HCT116 (cell line): ENCODE measurements at regions not wholly inside any gene's neighbourhood (a gene's known extent, or its start where the extent isn't known, plus 50 kb on each side); places are given as distances from the start of the nearest gene placed in this dataset.
A peak's percentile ranks its signal among the peaks of the same experiment; 100 is the strongest.

Source experiments
- ATAC-seq: fragments of 200-7000 bp; cut with Tn5 transposase; 2 replicates; pipeline ENCODE4 v1.9.1; 2020; ENCODE audit warnings: mild to moderate bottlenecking, moderate library complexity
- BruUV-seq: library from RNA; stranded (reverse); fragments of 400-500 nt; replicated peaks from 2 replicates; lab custom pipeline; 2021; lab: Mats Ljungman, UMichigan
- CTCF ChIA-PET: fragments of 300-600 bp; sonication (Branson Sonifier 250); formaldehyde crosslinking; loops from one replicate; lab custom pipeline; 2021; ENCODE audit warnings: antibody characterized with exemption; lab: Charles Lee
- POLR2A ChIA-PET: fragments of 300-600, 350-600 bp; sonication (Branson Sonifier 250); formaldehyde crosslinking; loops from one replicate; lab custom pipeline; 2021; ENCODE audit warnings: antibody characterized with exemption; lab: Charles Lee
- RAD21 ChIA-PET, 2 experiments: fragments of 300-600 bp; sonication (Branson Sonifier 250); formaldehyde crosslinking; loops; one replicate each; lab custom pipeline; 2023; ENCODE audit warnings: low total read pairs in 2 of 2; ENCODE audit not compliant: uncharacterized antibody in 2 of 2, unreplicated experiment in 2 of 2, low non-redundant PET in 1 of 2; lab: Charles Lee
- DNase-seq: peaks from one replicate; pipeline ENCODE4 v3.0.0-alpha.2; 2010; ENCODE audit warnings: low read depth, low spot score
- H2AFZ ChIP-seq: fragments of 200-600 bp; shearing (Covaris generic), sonication (generic); 2 replicates; pipeline ENCODE4 v1.6.1; 2017; ENCODE audit warnings: low read depth, mixed run types, mixed read lengths, antibody characterized with exemption, low read length; ENCODE audit not compliant: poor library complexity, severe bottlenecking
- H3K27ac ChIP-seq: 2 replicates; pipeline ENCODE4 v1.5.1; 2012; ENCODE audit warnings: low read depth, low read length
- H3K27me3 ChIP-seq: fragments of 200-600 bp; sonication (generic); 2 replicates; pipeline ENCODE4 v1.6.1; 2016; ENCODE audit warnings: mixed run types, low read length, mixed read lengths; ENCODE audit not compliant: insufficient read depth
- H3K36me3 ChIP-seq, 2 experiments: fragments of 200-500 bp in 1 of 2; fragments of 200-600 bp in 1 of 2; sonication (Bioruptor generic) in 1 of 2; sonication (generic) in 1 of 2; 2 replicates each; pipeline versions ENCODE4 v1.5.1 to v1.6.1; 2014 to 2016; ENCODE audit warnings: low read length in 2 of 2, inconsistent platforms in 1 of 2, mixed read lengths in 1 of 2, mixed run types in 1 of 2; ENCODE audit not compliant: insufficient read depth in 2 of 2, control insufficient read depth in 1 of 2
- H3K4me1 ChIP-seq, 2 experiments: fragments of 200-600 bp in 1 of 2; sonication (generic) in 1 of 2; 2 replicates each; pipeline versions ENCODE4 v1.5.1 to v1.6.1; 2012 to 2017; ENCODE audit warnings: low read length in 2 of 2, inconsistent platforms in 1 of 2, mild to moderate bottlenecking in 1 of 2, mixed read lengths in 1 of 2, mixed run types in 1 of 2, moderate library complexity in 1 of 2; ENCODE audit not compliant: insufficient read depth in 2 of 2, control insufficient read depth in 1 of 2
- H3K4me2 ChIP-seq: fragments of 200-600 bp; sonication (generic); 2 replicates; pipeline ENCODE4 v1.6.1; 2017; ENCODE audit warnings: mixed run types, low read length, mixed read lengths
- H3K4me3 ChIP-seq, 2 experiments: fragments of 200-600 bp in 1 of 2; sonication (generic) in 1 of 2; replicated peaks in 1 of 2; 2 replicates each; pipeline ENCODE4 v1.5.1; 2011 to 2016; ENCODE audit warnings: low read length in 2 of 2, control low read depth in 1 of 2, low read depth in 1 of 2, mild to moderate bottlenecking in 1 of 2, mixed read lengths in 1 of 2, mixed run types in 1 of 2
- H3K79me2 ChIP-seq: fragments of 200-600 bp; sonication (generic); 2 replicates; pipeline ENCODE4 v1.6.1; 2017; ENCODE audit warnings: mild to moderate bottlenecking, mixed run types, low read length, moderate library complexity, mixed read lengths; ENCODE audit not compliant: insufficient read depth
- H3K9ac ChIP-seq: fragments of 200-600 bp; sonication (generic); 2 replicates; pipeline ENCODE4 v1.6.1; 2016; ENCODE audit warnings: low read length, mixed read lengths
- H3K9me2 ChIP-seq: fragments of 200-600 bp; sonication (generic), shearing (Covaris generic); 2 replicates; pipeline ENCODE4 v1.6.1; 2017; ENCODE audit warnings: mixed run types, mild to moderate bottlenecking, moderate library complexity; ENCODE audit not compliant: insufficient read depth
- H3K9me3 ChIP-seq, 2 experiments: fragments of 200-500 bp in 1 of 2; fragments of 200-600 bp in 1 of 2; sonication (Bioruptor generic) in 1 of 2; sonication (generic) in 1 of 2; 2 replicates each; pipeline ENCODE4 v1.6.1; 2014 to 2017; ENCODE audit warnings: low read length in 2 of 2, mixed read lengths in 2 of 2, inconsistent platforms in 1 of 2, low read depth in 1 of 2, mild to moderate bottlenecking in 1 of 2, mixed run types in 1 of 2, moderate library complexity in 1 of 2; ENCODE audit not compliant: control insufficient read depth in 1 of 2, insufficient read depth in 1 of 2
- H4K20me1 ChIP-seq: fragments of 200-600 bp; sonication (generic), shearing (Covaris generic); 2 replicates; pipeline ENCODE4 v1.6.1; 2017; ENCODE audit warnings: mixed run types, mild to moderate bottlenecking, moderate library complexity; ENCODE audit not compliant: insufficient read depth
- CBX3 ChIP-seq: IDR thresholded peaks from 2 replicates; pipeline ENCODE4 v1.6.1; 2012; ENCODE audit warnings: low read depth
- CEBPB ChIP-seq: IDR thresholded peaks from 2 replicates; pipeline ENCODE4 v1.6.1; 2012; ENCODE audit warnings: low read depth
- JUND ChIP-seq: IDR thresholded peaks from 2 replicates; pipeline ENCODE4 v1.6.1; 2012
- POLR2A ChIP-seq: IDR thresholded peaks from 2 replicates; pipeline ENCODE4 v1.7.0; 2011; ENCODE audit warnings: borderline replicate concordance; ENCODE audit not compliant: insufficient read depth, insufficient read length; ENCODE audit errors: extremely low read depth
- POLR2AphosphoS5 ChIP-seq: IDR thresholded peaks from 2 replicates; pipeline ENCODE4 v1.6.1; 2011; ENCODE audit warnings: mild to moderate bottlenecking, low read depth, low read length, moderate library complexity
- RAD21 ChIP-seq: IDR thresholded peaks from 2 replicates; pipeline ENCODE4 v1.6.1; 2012; ENCODE audit warnings: low read depth, mild to moderate bottlenecking
- SP1 ChIP-seq: IDR thresholded peaks from 2 replicates; pipeline ENCODE4 v1.6.1; 2012; ENCODE audit warnings: low read depth
- SRF ChIP-seq: IDR thresholded peaks from 2 replicates; pipeline ENCODE4 v1.6.1; 2012; ENCODE audit warnings: low read depth
- TCF7L2 ChIP-seq: IDR thresholded peaks from 2 replicates; pipeline ENCODE4 v1.7.0; 2011; ENCODE audit warnings: borderline replicate concordance, inconsistent platforms; ENCODE audit not compliant: insufficient read depth, insufficient read length; ENCODE audit errors: extremely low read depth
- YY1 ChIP-seq: IDR thresholded peaks from 2 replicates; pipeline ENCODE4 v1.6.1; 2011; ENCODE audit warnings: low read length, low read depth, moderate library complexity, mild to moderate bottlenecking; ENCODE audit not compliant: insufficient replicate concordance; ENCODE audit errors: extremely low read depth
- ZFX ChIP-seq: fragments of 450-650 bp; IDR thresholded peaks from 2 replicates; pipeline ENCODE4 v1.6.1; 2017
- intact Hi-C: fragments of 100-400 bp; cut with micrococcal nuclease; formaldehyde crosslinking; loops from 2 replicates; pipeline ENCODE4 v1.10.0; 2022
- TF ChIP-seq, protein P1 (sequence below): IDR thresholded peaks from 2 replicates; pipeline ENCODE4 v1.6.1; 2012; ENCODE audit warnings: low read depth
- TF ChIP-seq, protein P2 (sequence below): IDR thresholded peaks from 2 replicates; pipeline ENCODE4 v1.6.1; 2011; ENCODE audit warnings: mild to moderate bottlenecking, low read length, moderate library complexity; ENCODE audit not compliant: insufficient replicate concordance; ENCODE audit errors: extremely low read depth
- TF ChIP-seq, protein P3 (sequence below): IDR thresholded peaks from 2 replicates; pipeline ENCODE4 v1.6.1; 2012
- TF ChIP-seq, protein P4 (sequence below), 3 experiments: fragments of 200-600 bp in 1 of 3; sonication (generic) in 1 of 3; IDR thresholded peaks in 2 of 3; conservative IDR thresholded peaks in 1 of 3; 2 replicates each; pipeline ENCODE4 v1.5.1; 2012 to 2017; ENCODE audit warnings: low read depth in 2 of 3, low read length in 2 of 3, antibody characterized with exemption in 1 of 3, borderline replicate concordance in 1 of 3, control low read depth in 1 of 3, mild to moderate bottlenecking in 1 of 3, mixed read lengths in 1 of 3, mixed run types in 1 of 3, moderate library complexity in 1 of 3; ENCODE audit not compliant: insufficient read depth in 1 of 3

DNA sequence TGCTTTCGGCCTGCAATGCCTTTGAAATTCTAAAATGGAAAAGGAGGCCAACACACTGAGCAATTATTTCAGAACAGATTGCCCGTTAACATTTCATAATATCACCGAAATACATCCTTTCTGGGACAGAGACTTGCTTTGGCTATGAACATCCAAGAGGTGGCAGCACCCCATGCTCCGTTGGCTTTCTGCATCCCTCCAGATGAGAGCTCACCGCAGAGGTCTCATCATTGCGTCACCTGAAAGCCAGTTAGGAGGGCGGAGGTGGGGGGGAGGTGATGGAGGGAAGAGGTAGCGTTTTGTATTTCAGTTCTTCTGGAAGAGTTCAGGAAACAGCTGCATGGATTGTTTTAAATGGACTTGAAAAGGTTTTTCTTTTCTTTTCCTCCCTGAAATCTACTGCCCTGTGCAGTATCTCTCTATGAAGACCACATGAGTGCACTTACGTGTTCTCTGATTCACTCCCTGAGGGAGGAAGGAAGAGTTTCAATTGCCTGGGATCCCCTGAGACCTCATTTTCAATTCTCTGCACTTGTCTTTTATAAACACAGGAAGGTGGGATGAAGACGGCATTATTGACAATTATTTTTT is 166.8 kb upstream of the PGRMC2 start:
- no peak overlapping the region for H2AFZ ChIP-seq
- POLR2A ChIA-PET = no interaction called here

More for the DNA sequence above, 166.8 kb upstream of the PGRMC2 start:
- H4K20me1 ChIP-seq = no peaks in the 10 kb centered on the region
- TF ChIP-seq TCF7L2 (peak; percentile 63), YY1 (peak; percentile 45), POLR2A (no peak), JUND (no peak), CBX3 (peak; percentile 25; the same call in 1 of the 2 replicates), ZFX (no peak), RAD21 (peak; percentile 89), SP1 (no peak), POLR2AphosphoS5 (0 out of 2 replicates have a peak, but pooled peaks have one; percentile 29), SRF (no peak), CEBPB (peak; percentile 92)
- TF ChIP-seq, protein P1, sequence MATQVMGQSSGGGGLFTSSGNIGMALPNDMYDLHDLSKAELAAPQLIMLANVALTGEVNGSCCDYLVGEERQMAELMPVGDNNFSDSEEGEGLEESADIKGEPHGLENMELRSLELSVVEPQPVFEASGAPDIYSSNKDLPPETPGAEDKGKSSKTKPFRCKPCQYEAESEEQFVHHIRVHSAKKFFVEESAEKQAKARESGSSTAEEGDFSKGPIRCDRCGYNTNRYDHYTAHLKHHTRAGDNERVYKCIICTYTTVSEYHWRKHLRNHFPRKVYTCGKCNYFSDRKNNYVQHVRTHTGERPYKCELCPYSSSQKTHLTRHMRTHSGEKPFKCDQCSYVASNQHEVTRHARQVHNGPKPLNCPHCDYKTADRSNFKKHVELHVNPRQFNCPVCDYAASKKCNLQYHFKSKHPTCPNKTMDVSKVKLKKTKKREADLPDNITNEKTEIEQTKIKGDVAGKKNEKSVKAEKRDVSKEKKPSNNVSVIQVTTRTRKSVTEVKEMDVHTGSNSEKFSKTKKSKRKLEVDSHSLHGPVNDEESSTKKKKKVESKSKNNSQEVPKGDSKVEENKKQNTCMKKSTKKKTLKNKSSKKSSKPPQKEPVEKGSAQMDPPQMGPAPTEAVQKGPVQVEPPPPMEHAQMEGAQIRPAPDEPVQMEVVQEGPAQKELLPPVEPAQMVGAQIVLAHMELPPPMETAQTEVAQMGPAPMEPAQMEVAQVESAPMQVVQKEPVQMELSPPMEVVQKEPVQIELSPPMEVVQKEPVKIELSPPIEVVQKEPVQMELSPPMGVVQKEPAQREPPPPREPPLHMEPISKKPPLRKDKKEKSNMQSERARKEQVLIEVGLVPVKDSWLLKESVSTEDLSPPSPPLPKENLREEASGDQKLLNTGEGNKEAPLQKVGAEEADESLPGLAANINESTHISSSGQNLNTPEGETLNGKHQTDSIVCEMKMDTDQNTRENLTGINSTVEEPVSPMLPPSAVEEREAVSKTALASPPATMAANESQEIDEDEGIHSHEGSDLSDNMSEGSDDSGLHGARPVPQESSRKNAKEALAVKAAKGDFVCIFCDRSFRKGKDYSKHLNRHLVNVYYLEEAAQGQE = no peak
- TF ChIP-seq, protein P2, sequence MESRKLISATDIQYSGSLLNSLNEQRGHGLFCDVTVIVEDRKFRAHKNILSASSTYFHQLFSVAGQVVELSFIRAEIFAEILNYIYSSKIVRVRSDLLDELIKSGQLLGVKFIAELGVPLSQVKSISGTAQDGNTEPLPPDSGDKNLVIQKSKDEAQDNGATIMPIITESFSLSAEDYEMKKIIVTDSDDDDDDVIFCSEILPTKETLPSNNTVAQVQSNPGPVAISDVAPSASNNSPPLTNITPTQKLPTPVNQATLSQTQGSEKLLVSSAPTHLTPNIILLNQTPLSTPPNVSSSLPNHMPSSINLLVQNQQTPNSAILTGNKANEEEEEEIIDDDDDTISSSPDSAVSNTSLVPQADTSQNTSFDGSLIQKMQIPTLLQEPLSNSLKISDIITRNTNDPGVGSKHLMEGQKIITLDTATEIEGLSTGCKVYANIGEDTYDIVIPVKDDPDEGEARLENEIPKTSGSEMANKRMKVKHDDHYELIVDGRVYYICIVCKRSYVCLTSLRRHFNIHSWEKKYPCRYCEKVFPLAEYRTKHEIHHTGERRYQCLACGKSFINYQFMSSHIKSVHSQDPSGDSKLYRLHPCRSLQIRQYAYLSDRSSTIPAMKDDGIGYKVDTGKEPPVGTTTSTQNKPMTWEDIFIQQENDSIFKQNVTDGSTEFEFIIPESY = no peak
- TF ChIP-seq, protein P3, sequence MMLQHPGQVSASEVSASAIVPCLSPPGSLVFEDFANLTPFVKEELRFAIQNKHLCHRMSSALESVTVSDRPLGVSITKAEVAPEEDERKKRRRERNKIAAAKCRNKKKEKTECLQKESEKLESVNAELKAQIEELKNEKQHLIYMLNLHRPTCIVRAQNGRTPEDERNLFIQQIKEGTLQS = peak; percentile 63; the same call in 1 of the 2 replicates
- TF ChIP-seq, protein P4, sequence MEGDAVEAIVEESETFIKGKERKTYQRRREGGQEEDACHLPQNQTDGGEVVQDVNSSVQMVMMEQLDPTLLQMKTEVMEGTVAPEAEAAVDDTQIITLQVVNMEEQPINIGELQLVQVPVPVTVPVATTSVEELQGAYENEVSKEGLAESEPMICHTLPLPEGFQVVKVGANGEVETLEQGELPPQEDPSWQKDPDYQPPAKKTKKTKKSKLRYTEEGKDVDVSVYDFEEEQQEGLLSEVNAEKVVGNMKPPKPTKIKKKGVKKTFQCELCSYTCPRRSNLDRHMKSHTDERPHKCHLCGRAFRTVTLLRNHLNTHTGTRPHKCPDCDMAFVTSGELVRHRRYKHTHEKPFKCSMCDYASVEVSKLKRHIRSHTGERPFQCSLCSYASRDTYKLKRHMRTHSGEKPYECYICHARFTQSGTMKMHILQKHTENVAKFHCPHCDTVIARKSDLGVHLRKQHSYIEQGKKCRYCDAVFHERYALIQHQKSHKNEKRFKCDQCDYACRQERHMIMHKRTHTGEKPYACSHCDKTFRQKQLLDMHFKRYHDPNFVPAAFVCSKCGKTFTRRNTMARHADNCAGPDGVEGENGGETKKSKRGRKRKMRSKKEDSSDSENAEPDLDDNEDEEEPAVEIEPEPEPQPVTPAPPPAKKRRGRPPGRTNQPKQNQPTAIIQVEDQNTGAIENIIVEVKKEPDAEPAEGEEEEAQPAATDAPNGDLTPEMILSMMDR (IDR thresholded peaks at IDR 0.05 in 2 of 3, conservative IDR thresholded peaks at IDR 0.05 in 1 of 3; ENCODE audit: borderline replicate concordance in 1 of 3, insufficient read depth in 1 of 3, low read depth in 2 of 3, low read length in 2 of 3) = peak; percentile 60 to 84 (median 81); a peak in 5 of 6 replicates
- H3K9me3 ChIP-seq = no peaks in the 10 kb centered on the region
- DNase-seq = peak; percentile 75
- ChIA-PET RAD21 (interaction anchor here (0.7 to 1.1 kb wide), 2 partner anchors 8 to 27 kb away, joined by 3 to 4 read pairs; no protein-coding TSS in a partner anchor), CTCF (interaction anchor here (0.6 to 2.0 kb wide), 16 partner anchors 15 to 408 kb away, joined by 3 to 17 read pairs (median 3); no protein-coding TSS in a partner anchor)
- no peaks in the 10 kb centered on the region for H3K4me1 ChIP-seq
- H3K27me3 ChIP-seq = no peaks in the 10 kb centered on the region; the same call in 1 of the 2 replicates
- no peaks in the 10 kb centered on the region for H3K9me2 ChIP-seq
- peak overlapping the region; percentile 9; the same call in 1 of the 2 replicates for H3K4me2 ChIP-seq
- H3K79me2 ChIP-seq = no peaks in the 10 kb centered on the region
- intact Hi-C loops = loop anchor here (1.0 to 5.0 kb wide), 3 partner anchors 98 to 409 kb away; no protein-coding TSS in a partner anchor
- H3K9ac ChIP-seq = no peak overlapping the region
- H3K36me3 ChIP-seq = no peaks in the 10 kb centered on the region
- H3K4me3 ChIP-seq = no peak overlapping the region
- H3K27ac ChIP-seq = no peak overlapping the region
- peak; percentile 100 for ATAC-seq
- BruUV-seq = no TSS peak
